Stomach (tissue), 8 donors: ENCODE measurements at regions not wholly inside any gene's neighbourhood (a gene's known extent, or its start where the extent isn't known, plus 50 kb on each side); places are given as distances from the start of the nearest gene placed in this dataset.
A peak's percentile ranks its signal among the peaks of the same experiment; 100 is the strongest.

ENCODE experiments used
- DNase-seq, 2 donors: peaks; one replicate each; pipeline versions ENCODE4 v3.0.0 to v3.0.0-alpha.2; 2013 to 2019
- H3K27ac ChIP-seq, 5 donors: fragments of 200-600 bp in 4 of 5; sonication (generic) in 4 of 5; one replicate each; pipeline ENCODE4 v1.5.1; 2013 to 2019; ENCODE audit warnings: mild to moderate bottlenecking in 1 of 5, moderate library complexity in 1 of 5
- H3K27me3 ChIP-seq, 3 donors: fragments of 200-600 bp; sonication (generic); one replicate each; pipeline ENCODE4 v1.5.1; 2017 to 2019; ENCODE audit warnings: mixed run types in 1 of 3
- H3K36me3 ChIP-seq, 4 donors: fragments of 200-600 bp; sonication (generic); 1 replicate in 3 of 4; 2 replicates in 1 of 4; pipeline ENCODE4 v1.5.1; 2016 to 2019
- H3K4me1 ChIP-seq, 4 donors: fragments of 200-600 bp; sonication (generic); one replicate each; pipeline ENCODE4 v1.5.1; 2016 to 2019
- H3K4me3 ChIP-seq, 4 donors: fragments of 200-600 bp; sonication (generic) in 3 of 4; one replicate each; pipeline ENCODE4 v1.5.1; 2016 to 2019; ENCODE audit warnings: mild to moderate bottlenecking in 1 of 4
- H3K9me3 ChIP-seq, 4 donors: fragments of 200-600 bp; sonication (generic); one replicate each; pipeline ENCODE4 v1.5.1; 2016 to 2019
- EP300 ChIP-seq: sonication (generic); formaldehyde crosslinking; IDR thresholded peaks from one replicate; pipeline ENCODE4 v1.6.1; 2017; ENCODE audit warnings: antibody characterized with exemption
- POLR2A ChIP-seq, 4 donors: fragments of 450-650 bp; IDR thresholded peaks; one replicate each; pipeline ENCODE4 v1.6.1; 2016; ENCODE audit warnings: antibody characterized with exemption in 4 of 4, control low read depth in 2 of 4, mild to moderate bottlenecking in 1 of 4, moderate library complexity in 1 of 4
- POLR2AphosphoS5 ChIP-seq, 3 donors: sonication (generic); formaldehyde crosslinking; IDR thresholded peaks; one replicate each; pipeline ENCODE4 v1.6.1; 2016; ENCODE audit warnings: antibody characterized with exemption in 3 of 3
- WGBS, 5 donors: extraction: QIAGEN DNeasy Blood & Tissue Kit in 3 of 5; methylation state at CpG; one replicate each; pipeline versions ENCODE4 v1.1.5 to v1.1.7; 2013 to 2018; 5-methylcytosine and 5-hydroxymethylcytosine counted together
- intact Hi-C: fragments of 100-400 bp; cut with DNase I; formaldehyde crosslinking; loops from one replicate; pipeline ENCODE4 v1.15.1; 2023; ENCODE audit warnings: low total_unique reads
- TF ChIP-seq, protein P1 (sequence below), 7 experiments: fragments of 450-650 bp in 4 of 7; fragments of 200-600 bp in 3 of 7; sonication (generic) in 3 of 7; IDR thresholded peaks; one replicate each; pipeline ENCODE4 v1.5.1; 2016 to 2019; ENCODE audit warnings: antibody characterized with exemption in 7 of 7, control low read depth in 2 of 7, mild to moderate bottlenecking in 1 of 7
- donor health status: healthy with polysubstance abuse.
- donor health status: Bipolar disorder and iron deficiency.
- donor health status: healthy.

DNA sequence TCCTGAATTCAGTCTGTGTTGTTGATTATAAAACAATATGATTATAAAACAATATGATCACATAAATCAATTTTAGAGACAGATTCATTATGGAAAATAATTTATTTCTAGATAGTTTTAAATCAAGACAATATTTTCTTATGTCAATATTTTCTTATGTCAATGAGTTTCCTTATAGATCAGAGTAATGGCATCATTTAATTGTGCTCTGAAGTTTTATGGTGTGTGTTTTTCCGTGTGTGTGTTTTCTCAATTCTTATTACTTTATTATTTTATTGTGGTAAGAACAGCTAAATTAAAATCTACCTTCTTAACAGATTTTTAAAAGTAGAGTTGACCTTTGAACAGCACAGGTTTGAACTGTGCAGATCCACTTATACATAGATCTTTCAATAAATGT is 105.3 kb upstream of the SLCO1B1 start:
- Histone ChIP-seq H3K4me1 (no peaks in the 10 kb centered on the region), H3K9me3 (no peaks in the 10 kb centered on the region), H3K27ac (no peak overlapping the region), H3K4me3 (no peak overlapping the region), H3K27me3 (no peaks in the 10 kb centered on the region), H3K36me3 (no peaks in the 10 kb centered on the region)
- no peak for DNase-seq
- intact Hi-C loops = no loop called here
- TF ChIP-seq, protein P1, sequence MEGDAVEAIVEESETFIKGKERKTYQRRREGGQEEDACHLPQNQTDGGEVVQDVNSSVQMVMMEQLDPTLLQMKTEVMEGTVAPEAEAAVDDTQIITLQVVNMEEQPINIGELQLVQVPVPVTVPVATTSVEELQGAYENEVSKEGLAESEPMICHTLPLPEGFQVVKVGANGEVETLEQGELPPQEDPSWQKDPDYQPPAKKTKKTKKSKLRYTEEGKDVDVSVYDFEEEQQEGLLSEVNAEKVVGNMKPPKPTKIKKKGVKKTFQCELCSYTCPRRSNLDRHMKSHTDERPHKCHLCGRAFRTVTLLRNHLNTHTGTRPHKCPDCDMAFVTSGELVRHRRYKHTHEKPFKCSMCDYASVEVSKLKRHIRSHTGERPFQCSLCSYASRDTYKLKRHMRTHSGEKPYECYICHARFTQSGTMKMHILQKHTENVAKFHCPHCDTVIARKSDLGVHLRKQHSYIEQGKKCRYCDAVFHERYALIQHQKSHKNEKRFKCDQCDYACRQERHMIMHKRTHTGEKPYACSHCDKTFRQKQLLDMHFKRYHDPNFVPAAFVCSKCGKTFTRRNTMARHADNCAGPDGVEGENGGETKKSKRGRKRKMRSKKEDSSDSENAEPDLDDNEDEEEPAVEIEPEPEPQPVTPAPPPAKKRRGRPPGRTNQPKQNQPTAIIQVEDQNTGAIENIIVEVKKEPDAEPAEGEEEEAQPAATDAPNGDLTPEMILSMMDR (IDR thresholded peaks at IDR 0.05) = no peak
- no peak for TF ChIP-seq EP300
- TF ChIP-seq POLR2A (IDR thresholded peaks at IDR 0.05) = no peak
- no peak for TF ChIP-seq POLR2AphosphoS5 (IDR thresholded peaks at IDR 0.05)
- WGBS, 5 donors = 80 to 89% (median 85%) methylated on average over 1 of the region's 1 CpG

- H3K4me3 ChIP-seq = no peak overlapping the region
- no peaks in the 10 kb centered on the region for H3K27me3 ChIP-seq
- no peak overlapping the region for H3K27ac ChIP-seq
- H3K9me3 ChIP-seq = no peaks in the 10 kb centered on the region
- WGBS, 5 donors = 36 to 62% (median 42%) methylated on average over 3 of the region's 3 CpGs
- TF ChIP-seq POLR2A (IDR thresholded peaks at IDR 0.05) (no peak), POLR2AphosphoS5 (IDR thresholded peaks at IDR 0.05) (no peak), EP300 (no peak)
- TF ChIP-seq, protein P1 (IDR thresholded peaks at IDR 0.05) = no peak
- no peaks in the 10 kb centered on the region for H3K36me3 ChIP-seq
- peak in 1 of 2 donors; percentile 13 for DNase-seq
- intact Hi-C loops = no loop called here
- no peaks in the 10 kb centered on the region for H3K4me1 ChIP-seq
These were observed 104.7 kb upstream of the SLCO1B1 start for GRCh38 chr12:21026302-21026701.

GRCh38 chr12:21054334-21054733 is 76.7 kb upstream of the SLCO1B1 start:
- H3K4me3 ChIP-seq = no peak overlapping the region
- intact Hi-C loops = no loop called here
- no peak for DNase-seq
- H3K4me1 ChIP-seq = no peaks in the 10 kb centered on the region
- no peak overlapping the region for H3K27ac ChIP-seq
- H3K9me3 ChIP-seq = no peaks in the 10 kb centered on the region
- no peak for TF ChIP-seq EP300
- TF ChIP-seq, protein P1 (IDR thresholded peaks at IDR 0.05) = no peak
- TF ChIP-seq POLR2A (IDR thresholded peaks at IDR 0.05) = no peak
- TF ChIP-seq POLR2AphosphoS5 (IDR thresholded peaks at IDR 0.05) = no peak
- no peaks in the 10 kb centered on the region for H3K27me3 ChIP-seq
- no peaks in the 10 kb centered on the region for H3K36me3 ChIP-seq
- WGBS, 5 donors = 76 to 88% (median 83%) methylated on average over 4 of the region's 4 CpGs

GRCh38 chr12:21065845-21066244 is 65.1 kb upstream of the SLCO1B1 start:
- Histone ChIP-seq H3K27me3 (no peaks in the 10 kb centered on the region), H3K36me3 (no peaks in the 10 kb centered on the region), H3K27ac (no peak overlapping the region), H3K9me3 (no peaks in the 10 kb centered on the region), H3K4me1 (no peaks in the 10 kb centered on the region), H3K4me3 (no peak overlapping the region)
- intact Hi-C loops = no loop called here
- no peak for TF ChIP-seq EP300
- TF ChIP-seq, protein P1 (IDR thresholded peaks at IDR 0.05) = peak in 3 of 7 experiments; percentile 14 to 28 (median 25)
- peak in 1 of 2 donors; percentile 19 for DNase-seq

- TF ChIP-seq EP300 (no peak), POLR2A (IDR thresholded peaks at IDR 0.05) (no peak), POLR2AphosphoS5 (IDR thresholded peaks at IDR 0.05) (no peak)
- TF ChIP-seq, protein P1 (IDR thresholded peaks at IDR 0.05) = no peak
- no peak for DNase-seq
- intact Hi-C loops = no loop called here
- WGBS, 5 donors = 81 to 91% (median 90%) methylated on average over 2 of the region's 2 CpGs
- no peaks in the 10 kb centered on the region for H3K27me3 ChIP-seq
- no peaks in the 10 kb centered on the region for H3K4me1 ChIP-seq
- no peak overlapping the region for H3K27ac ChIP-seq
- no peaks in the 10 kb centered on the region for H3K36me3 ChIP-seq
- no peaks in the 10 kb centered on the region for H3K9me3 ChIP-seq
- H3K4me3 ChIP-seq = no peak overlapping the region
These were observed 57.9 kb upstream of the SLCO1B1 start for GRCh38 chr12:21073129-21073528.
